GM20431 (cell line): ENCODE measurements at regions not wholly inside any gene's neighbourhood (a gene's known extent, or its start where the extent isn't known, plus 50 kb on each side); places are given as distances from the start of the nearest gene placed in this dataset.

Experiments
- in situ Hi-C: fragments of 300-500 bp; cut with MseI, MboI; formaldehyde crosslinking; loops from one replicate; pipeline ENCODE4 v1.15.0; 2020; ENCODE audit warnings: low sequenced_read_pairs; ENCODE audit not compliant: unreplicated experiment

GRCh38 chr2:16473575-16473974, 192.1 kb downstream of the CYRIA start:
- in situ Hi-C loops: no loop called here

GRCh38 chr2:16470936-16471490, 194.6 kb downstream of the CYRIA start:
- in situ Hi-C loops: no loop called here

GRCh38 chr2:16466821-16467151, 198.8 kb downstream of the CYRIA start:
- in situ Hi-C loops: no loop called here

- in situ Hi-C loops: no loop called here
These were observed 199.4 kb downstream of the CYRIA start for GRCh38 chr2:16466133-16466820.

GRCh38 chr2:16464641-16465040, 201.0 kb downstream of the CYRIA start:
- in situ Hi-C loops: no loop called here

- in situ Hi-C loops: no loop called here
These were observed 202.7 kb downstream of the CYRIA start for GRCh38 chr2:16462958-16463357.

GRCh38 chr2:16461672-16462071, 204.0 kb downstream of the CYRIA start:
- in situ Hi-C loops: no loop called here

- in situ Hi-C loops: no loop called here
These were observed 206.0 kb downstream of the CYRIA start for GRCh38 chr2:16459606-16460005.

GRCh38 chr2:16454621-16455020, 211.0 kb downstream of the CYRIA start:
- in situ Hi-C loops: no loop called here

GRCh38 chr2:16452123-16452522, 213.5 kb downstream of the CYRIA start:
- in situ Hi-C loops: no loop called here

- in situ Hi-C loops: no loop called here
These were observed 218.9 kb downstream of the CYRIA start for GRCh38 chr2:16446706-16447105.

- in situ Hi-C loops: no loop called here
These were observed 222.7 kb downstream of the CYRIA start for GRCh38 chr2:16442971-16443370.

GRCh38 chr2:16441431-16441830, 224.2 kb downstream of the CYRIA start:
- in situ Hi-C loops: no loop called here

- in situ Hi-C loops: no loop called here
These were observed 224.7 kb downstream of the CYRIA start for GRCh38 chr2:16440898-16441297.

GRCh38 chr2:16438613-16439321, 226.9 kb downstream of the CYRIA start:
- in situ Hi-C loops: no loop called here

GRCh38 chr2:16437189-16437588, 228.4 kb downstream of the CYRIA start:
- in situ Hi-C loops: no loop called here

GRCh38 chr2:16434393-16434792, 231.2 kb downstream of the CYRIA start:
- in situ Hi-C loops: no loop called here

- in situ Hi-C loops: no loop called here
These were observed 234.8 kb downstream of the CYRIA start for GRCh38 chr2:16430846-16431245.

GRCh38 chr2:16429431-16430145, 236.0 kb downstream of the CYRIA start:
- in situ Hi-C loops: no loop called here

- in situ Hi-C loops: no loop called here
These were observed 236.6 kb downstream of the CYRIA start for GRCh38 chr2:16429002-16429401.
